ENCODE measurements at regions not wholly inside any gene's neighbourhood (a gene's known extent, or its start where the extent isn't known, plus 50 kb on each side); places are given as distances from the start of the nearest gene placed in this dataset.

DNA sequence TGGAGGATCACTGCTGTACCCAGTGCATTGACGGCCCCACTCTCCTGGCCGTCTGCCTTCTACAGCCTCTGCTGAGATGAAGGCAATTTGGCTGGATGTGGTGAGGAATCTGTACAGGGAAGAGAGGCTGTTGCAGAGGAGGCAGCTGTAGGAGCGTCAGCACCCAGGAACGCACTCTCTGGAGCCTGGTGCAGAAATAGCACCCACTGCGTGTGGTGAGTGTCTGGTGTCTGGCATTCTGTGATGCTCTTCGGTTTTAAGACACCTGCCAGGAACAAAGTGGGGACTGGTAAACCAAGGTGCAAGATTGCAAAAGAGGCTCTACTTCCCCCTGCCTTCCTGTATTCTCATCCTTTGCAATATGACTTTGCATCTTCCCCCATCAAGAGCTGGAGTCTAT lies 187.5 kb upstream of the SDK2 start:
- Histone ChIP-seq H2AFZ (ENCODE audit: low read length) (no peak overlapping the region), H3K9me3 (ENCODE audit: low read length) (no peaks in the 10 kb centered on the region), H3K9ac (ENCODE audit: low read length) (no peak overlapping the region), H3K27ac (ENCODE audit: low read depth, low read length, poor library complexity, severe bottlenecking) (no peak overlapping the region), H3F3A (ENCODE audit: insufficient read depth, low read length) (no peaks in the 10 kb centered on the region), H3K4me3 (ENCODE audit: low read depth, low read length, poor library complexity, severe bottlenecking) (no peak overlapping the region), H3K79me2 (ENCODE audit: insufficient read depth, low read length) (no peaks in the 10 kb centered on the region), H3K4me2 (ENCODE audit: low read length) (no peak overlapping the region), H3K27me3 (ENCODE audit: insufficient read depth, low read length) (no peaks in the 10 kb centered on the region), H3K9me2 (ENCODE audit: low read depth, low read length) (no peaks in the 10 kb centered on the region), H3K36me3 (ENCODE audit: insufficient read depth, low read length) (no peaks in the 10 kb centered on the region), H3K4me1 (ENCODE audit: insufficient read depth, low read length, severe bottlenecking) (no peaks in the 10 kb centered on the region), H4K20me1 (ENCODE audit: insufficient read depth, low read length) (no peaks in the 10 kb centered on the region)
- TF ChIP-seq, protein P1, sequence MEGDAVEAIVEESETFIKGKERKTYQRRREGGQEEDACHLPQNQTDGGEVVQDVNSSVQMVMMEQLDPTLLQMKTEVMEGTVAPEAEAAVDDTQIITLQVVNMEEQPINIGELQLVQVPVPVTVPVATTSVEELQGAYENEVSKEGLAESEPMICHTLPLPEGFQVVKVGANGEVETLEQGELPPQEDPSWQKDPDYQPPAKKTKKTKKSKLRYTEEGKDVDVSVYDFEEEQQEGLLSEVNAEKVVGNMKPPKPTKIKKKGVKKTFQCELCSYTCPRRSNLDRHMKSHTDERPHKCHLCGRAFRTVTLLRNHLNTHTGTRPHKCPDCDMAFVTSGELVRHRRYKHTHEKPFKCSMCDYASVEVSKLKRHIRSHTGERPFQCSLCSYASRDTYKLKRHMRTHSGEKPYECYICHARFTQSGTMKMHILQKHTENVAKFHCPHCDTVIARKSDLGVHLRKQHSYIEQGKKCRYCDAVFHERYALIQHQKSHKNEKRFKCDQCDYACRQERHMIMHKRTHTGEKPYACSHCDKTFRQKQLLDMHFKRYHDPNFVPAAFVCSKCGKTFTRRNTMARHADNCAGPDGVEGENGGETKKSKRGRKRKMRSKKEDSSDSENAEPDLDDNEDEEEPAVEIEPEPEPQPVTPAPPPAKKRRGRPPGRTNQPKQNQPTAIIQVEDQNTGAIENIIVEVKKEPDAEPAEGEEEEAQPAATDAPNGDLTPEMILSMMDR (IDR thresholded peaks at IDR 0.05; ENCODE audit: low read length): no peak
- TF ChIP-seq EZH2 (IDR thresholded peaks at IDR 0.05; ENCODE audit: borderline replicate concordance, low read length): no peak

DNA sequence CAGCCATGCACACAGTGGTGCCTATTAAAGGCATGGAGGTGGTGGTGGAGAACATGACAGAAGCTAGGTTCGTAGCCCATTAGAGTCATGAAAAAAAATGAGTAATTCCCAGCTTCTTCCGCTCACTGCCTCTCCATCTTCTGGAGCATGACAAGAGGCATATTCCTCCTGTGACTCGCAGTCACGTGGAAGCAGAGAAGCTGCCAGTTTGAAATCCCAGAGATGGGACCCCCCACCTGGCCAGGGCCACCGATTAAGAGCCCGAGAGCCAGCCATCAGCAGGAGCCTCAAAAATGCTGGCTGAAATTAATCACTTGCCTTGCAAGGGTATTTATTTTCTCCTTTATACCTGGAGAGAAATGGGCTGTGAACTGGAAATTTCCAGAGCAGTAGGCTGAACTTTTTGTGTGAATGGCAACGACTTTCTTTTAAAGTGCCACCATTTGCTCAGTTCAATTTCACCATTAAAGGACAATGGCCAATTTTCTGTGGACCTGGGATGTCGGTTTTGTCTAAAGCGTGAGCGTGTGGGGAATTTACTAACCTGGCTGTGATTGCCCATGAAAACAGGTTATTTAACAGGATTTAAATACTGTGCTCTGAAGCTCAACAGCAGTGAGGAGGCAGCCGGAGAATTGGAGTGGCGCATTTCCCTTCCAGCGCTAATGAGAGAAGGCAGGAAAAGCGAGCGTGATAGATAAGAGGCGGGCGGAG lies 189.7 kb upstream of the SDK2 start:
- H3K27ac ChIP-seq (ENCODE audit: low read depth, low read length, poor library complexity, severe bottlenecking): no peak overlapping the region
- no peaks in the 10 kb centered on the region for H3K9me3 ChIP-seq (ENCODE audit: low read length)
- no peaks in the 10 kb centered on the region for H3K4me1 ChIP-seq (ENCODE audit: insufficient read depth, low read length, severe bottlenecking)
- no peaks in the 10 kb centered on the region for H3K79me2 ChIP-seq (ENCODE audit: insufficient read depth, low read length)
- no peak overlapping the region for H3K9ac ChIP-seq (ENCODE audit: low read length)
- no peaks in the 10 kb centered on the region for H3F3A ChIP-seq (ENCODE audit: insufficient read depth, low read length)
- H3K4me2 ChIP-seq (ENCODE audit: low read length): no peak overlapping the region
- no peaks in the 10 kb centered on the region for H4K20me1 ChIP-seq (ENCODE audit: insufficient read depth, low read length)
- H3K36me3 ChIP-seq (ENCODE audit: insufficient read depth, low read length): no peaks in the 10 kb centered on the region
- H2AFZ ChIP-seq (ENCODE audit: low read length): no peak overlapping the region
- H3K4me3 ChIP-seq (ENCODE audit: low read depth, low read length, poor library complexity, severe bottlenecking): no peak overlapping the region
- TF ChIP-seq, protein P1 (IDR thresholded peaks at IDR 0.05; ENCODE audit: low read length): no peak
- TF ChIP-seq EZH2 (IDR thresholded peaks at IDR 0.05; ENCODE audit: borderline replicate concordance, low read length): no peak
- no peaks in the 10 kb centered on the region for H3K9me2 ChIP-seq (ENCODE audit: low read depth, low read length)
- H3K27me3 ChIP-seq (ENCODE audit: insufficient read depth, low read length): no peaks in the 10 kb centered on the region

DNA sequence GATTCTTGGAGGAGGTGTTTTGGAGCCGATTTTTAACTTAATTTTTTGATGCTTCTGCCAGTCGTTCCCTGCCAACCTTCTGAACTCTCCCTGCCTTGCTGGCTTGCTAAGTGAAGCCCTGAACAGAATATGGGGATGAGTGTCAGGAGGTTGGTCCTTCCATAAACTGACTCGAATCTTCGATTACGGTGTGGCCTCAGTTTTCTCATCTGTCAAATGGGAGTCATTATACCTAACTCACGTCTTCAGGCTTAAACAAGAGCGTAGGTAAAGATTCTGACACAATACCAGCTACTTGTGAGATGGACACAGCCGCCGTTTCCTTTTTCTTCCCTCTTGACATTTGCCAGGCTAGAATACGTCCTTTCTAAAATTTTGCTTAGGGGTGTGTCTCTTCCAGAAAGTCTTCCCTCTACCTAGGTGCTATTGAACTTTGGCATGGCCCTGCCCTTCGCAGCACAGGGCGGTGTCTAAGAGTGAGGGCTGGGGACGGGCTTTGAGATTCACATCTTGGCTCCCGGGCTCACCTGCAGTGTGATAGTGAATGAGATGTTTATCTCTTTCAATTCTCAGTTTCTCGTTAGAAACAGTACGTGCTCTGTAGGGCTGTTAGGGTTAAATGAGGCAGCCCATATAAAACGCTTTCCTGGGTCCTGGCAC lies 190.6 kb upstream of the SDK2 start:
- H3K4me1 ChIP-seq (ENCODE audit: insufficient read depth, low read length, severe bottlenecking): no peaks in the 10 kb centered on the region
- no peaks in the 10 kb centered on the region for H3K79me2 ChIP-seq (ENCODE audit: insufficient read depth, low read length)
- H2AFZ ChIP-seq (ENCODE audit: low read length): no peak overlapping the region
- no peak overlapping the region for H3K4me2 ChIP-seq (ENCODE audit: low read length)
- no peak overlapping the region for H3K27ac ChIP-seq (ENCODE audit: low read depth, low read length, poor library complexity, severe bottlenecking)
- TF ChIP-seq, protein P1 (IDR thresholded peaks at IDR 0.05; ENCODE audit: low read length): no peak
- TF ChIP-seq EZH2 (IDR thresholded peaks at IDR 0.05; ENCODE audit: borderline replicate concordance, low read length): no peak
- H3K4me3 ChIP-seq (ENCODE audit: low read depth, low read length, poor library complexity, severe bottlenecking): no peak overlapping the region
- H3F3A ChIP-seq (ENCODE audit: insufficient read depth, low read length): no peaks in the 10 kb centered on the region
- no peaks in the 10 kb centered on the region for H3K36me3 ChIP-seq (ENCODE audit: insufficient read depth, low read length)
- no peaks in the 10 kb centered on the region for H4K20me1 ChIP-seq (ENCODE audit: insufficient read depth, low read length)
- H3K9me2 ChIP-seq (ENCODE audit: low read depth, low read length): no peaks in the 10 kb centered on the region
- no peak overlapping the region for H3K9ac ChIP-seq (ENCODE audit: low read length)
- no peaks in the 10 kb centered on the region for H3K9me3 ChIP-seq (ENCODE audit: low read length)
- H3K27me3 ChIP-seq (ENCODE audit: insufficient read depth, low read length): no peaks in the 10 kb centered on the region

All from OCI-LY1 (cell line).